HUDEP-2 (cell line): ENCODE measurements at regions not wholly inside any gene's neighbourhood (a gene's known extent, or its start where the extent isn't known, plus 50 kb on each side); places are given as distances from the start of the nearest gene placed in this dataset.

Experiments used
- DNase-seq, 76 experiments: peaks; one replicate each; lab custom pipeline; 2025; ENCODE audit not compliant: unreplicated experiment in 76 of 76; lab: John Stamatoyannopoulos, UW

GRCh38 chr2:144248350-144249034, 271.4 kb downstream of the ZEB2 start:
- DNase-seq: no peak

GRCh38 chr2:144244938-144245337, 275.0 kb downstream of the ZEB2 start:
- DNase-seq: no peak

DNA sequence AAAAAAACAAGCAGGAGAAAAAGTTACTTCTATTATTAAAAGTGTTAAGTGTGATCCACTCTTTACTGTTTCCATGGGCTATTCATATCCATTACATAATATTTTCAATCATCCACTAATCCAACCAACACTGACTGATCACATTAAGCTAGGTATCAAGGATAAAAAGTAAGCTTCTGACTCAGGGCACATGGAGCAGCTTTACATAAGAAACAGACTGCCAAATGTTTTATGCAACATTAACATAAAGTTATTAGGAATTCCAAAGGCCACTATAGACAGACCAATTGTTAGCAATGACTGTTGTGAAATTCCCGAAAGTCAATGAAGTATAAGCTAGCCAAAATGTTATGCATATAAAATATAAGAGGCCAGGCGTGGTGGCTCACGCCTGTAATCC, 277.6 kb downstream of the ZEB2 start:
- DNase-seq: no peak

DNA sequence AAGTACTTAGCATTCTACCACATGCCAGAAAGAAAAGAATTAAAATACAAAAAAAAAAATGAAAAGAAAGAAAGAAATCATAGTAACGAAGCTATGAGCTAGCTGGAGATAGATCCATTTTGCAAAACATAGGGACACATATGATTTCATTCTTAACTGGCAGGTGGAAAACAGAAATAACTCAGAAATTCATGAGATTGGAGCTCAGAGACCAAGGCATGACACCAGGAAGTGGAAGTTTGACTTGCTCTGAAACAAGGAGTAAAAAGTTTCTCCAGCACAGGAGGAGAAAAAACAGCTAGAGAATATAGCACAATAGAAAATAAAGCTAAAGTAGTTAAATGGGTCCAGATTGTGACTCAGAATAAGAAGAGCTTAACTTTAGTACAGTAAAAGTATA, 278.1 kb downstream of the ZEB2 start:
- no peak for DNase-seq

DNA sequence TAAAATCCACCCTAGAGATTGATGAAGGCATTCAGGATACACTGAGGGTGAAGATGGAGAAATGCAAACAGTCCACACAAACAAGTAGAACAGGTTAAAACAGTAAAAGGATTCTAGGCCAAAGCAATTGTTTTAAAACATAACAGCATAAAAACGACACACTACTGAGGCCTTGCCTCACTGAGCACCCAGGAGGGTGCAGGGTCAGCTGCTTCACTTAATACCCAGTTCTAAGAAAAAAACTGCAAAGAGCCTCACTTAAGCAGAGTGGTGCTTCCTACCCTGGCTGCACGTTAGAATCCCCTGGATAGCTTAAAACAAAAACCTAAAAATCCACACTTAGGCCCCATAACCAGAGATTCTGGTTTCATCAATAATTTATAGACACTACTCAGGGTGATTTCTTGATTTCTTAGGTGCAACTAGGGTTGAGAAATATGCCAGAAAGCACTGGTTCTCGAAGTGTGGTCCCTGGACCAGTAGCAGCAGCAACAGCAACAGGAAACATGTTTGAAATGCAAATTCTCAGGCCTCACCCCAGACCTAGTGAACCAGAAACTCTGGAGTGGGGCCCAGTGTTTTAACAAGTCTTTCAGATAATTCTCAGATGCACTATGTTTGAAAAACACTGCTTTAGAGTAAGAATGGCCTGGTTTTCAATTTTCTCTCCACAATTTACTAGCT, 279.1 kb downstream of the ZEB2 start:
- no peak for DNase-seq

- DNase-seq: no peak
Observed at GRCh38 chr2:144239726-144240125, 280.2 kb downstream of the ZEB2 start.

DNA sequence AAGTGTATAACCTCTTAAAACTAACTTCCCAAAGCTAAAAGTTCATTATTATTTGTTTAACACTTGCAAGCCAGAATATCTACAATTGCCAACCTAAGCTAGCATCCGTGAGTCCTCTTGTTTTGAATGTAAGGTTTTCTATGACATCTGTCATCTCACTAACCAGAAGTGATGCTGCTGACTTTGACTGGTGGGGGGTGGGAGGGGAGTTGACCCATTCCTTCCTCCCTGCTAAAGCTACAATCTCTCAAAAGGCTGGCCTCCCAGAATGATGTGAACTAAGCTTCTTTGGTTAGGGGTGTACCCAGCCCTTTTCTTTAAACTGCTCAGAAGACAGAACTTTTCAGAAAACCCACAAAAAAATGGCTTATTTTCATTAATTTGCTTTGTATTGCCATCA, 280.6 kb downstream of the ZEB2 start:
- no peak for DNase-seq

DNA sequence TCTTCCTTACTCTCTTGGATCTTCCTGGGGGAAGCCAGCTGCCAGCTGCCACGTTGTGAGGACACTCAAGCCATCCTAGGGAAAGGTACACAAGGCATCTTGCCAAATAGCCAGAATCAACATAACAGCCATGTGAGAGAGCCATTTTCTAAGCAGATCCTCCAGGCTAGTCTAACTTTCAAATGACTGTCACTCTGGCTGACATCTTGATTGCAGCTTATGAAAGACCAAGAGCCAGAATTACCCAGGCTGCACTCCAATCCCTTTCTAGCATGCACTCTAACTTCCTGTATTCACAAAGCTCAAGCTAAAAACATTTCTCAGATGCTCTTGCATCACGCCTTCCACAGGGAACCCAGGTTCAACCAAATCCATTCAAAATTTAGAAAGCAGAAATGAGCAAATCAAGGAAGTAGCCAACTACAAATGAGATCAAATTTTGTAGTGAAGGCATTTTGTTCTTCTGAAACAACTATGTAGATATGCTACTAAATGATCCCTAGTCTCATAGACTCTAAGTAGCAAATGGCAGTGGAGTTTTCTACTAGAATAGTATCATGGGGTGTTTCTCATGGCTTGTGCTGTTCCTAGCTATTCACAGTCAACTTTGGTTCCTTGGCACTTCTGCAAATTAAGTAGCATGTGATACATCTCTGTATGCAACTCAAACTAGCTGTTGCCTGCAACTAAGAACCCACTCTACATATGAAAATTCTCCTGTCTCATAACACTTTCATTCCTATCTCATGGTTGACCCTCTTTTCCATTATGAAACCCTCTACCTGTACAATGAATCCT, 281.9 kb downstream of the ZEB2 start:
- no peak for DNase-seq

- DNase-seq: no peak
Observed at GRCh38 chr2:144237108-144237507, 282.8 kb downstream of the ZEB2 start.

DNA sequence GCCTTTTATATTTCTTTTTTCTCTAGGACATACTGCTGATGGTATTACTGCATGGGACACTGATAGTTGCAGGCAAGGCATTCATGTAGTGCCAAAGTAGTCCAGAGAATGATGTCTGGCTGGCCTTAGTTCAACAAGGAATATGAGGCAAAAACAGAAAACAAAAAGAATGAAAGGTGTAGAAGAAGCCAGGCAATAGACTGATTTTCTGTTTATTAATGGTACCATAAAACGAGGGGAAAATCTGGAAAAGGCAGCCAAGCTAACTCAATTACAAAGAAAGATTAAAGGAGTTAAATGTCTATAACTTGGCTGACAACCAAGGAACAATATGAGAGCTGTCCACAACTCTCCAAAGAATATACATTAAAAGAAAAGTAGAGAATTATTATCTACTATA, 284.9 kb downstream of the ZEB2 start:
- DNase-seq: peak in 1 of 76 experiments; percentile 8

DNA sequence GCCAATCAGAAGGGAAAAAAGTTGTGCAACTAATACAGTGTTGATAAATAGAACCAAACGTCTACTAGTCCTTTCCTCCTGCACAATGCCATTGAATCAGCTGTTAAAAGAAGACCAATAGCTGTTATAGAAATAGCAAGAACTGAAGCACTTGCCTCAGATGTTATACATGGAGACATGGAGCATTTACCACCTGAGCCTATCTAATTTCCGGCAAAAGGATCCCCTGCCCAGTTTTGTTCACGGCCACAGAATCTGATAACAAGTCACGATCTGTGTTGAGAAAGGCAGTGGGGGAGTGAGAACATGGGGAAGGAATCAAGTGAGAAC, 285.4 kb downstream of the ZEB2 start:
- peak in 36 of 76 experiments; percentile 3 to 56 (median 24) for DNase-seq

GRCh38 chr2:144233733-144234541, 286.0 kb downstream of the ZEB2 start:
- no peak for DNase-seq

GRCh38 chr2:144233317-144233716, 286.6 kb downstream of the ZEB2 start:
- peak in 3 of 76 experiments; percentile 16 to 36 (median 22) for DNase-seq

- DNase-seq: peak in 41 of 76 experiments; percentile 6 to 89 (median 65)
Observed at GRCh38 chr2:144230448-144231085, 289.4 kb downstream of the ZEB2 start.

DNA sequence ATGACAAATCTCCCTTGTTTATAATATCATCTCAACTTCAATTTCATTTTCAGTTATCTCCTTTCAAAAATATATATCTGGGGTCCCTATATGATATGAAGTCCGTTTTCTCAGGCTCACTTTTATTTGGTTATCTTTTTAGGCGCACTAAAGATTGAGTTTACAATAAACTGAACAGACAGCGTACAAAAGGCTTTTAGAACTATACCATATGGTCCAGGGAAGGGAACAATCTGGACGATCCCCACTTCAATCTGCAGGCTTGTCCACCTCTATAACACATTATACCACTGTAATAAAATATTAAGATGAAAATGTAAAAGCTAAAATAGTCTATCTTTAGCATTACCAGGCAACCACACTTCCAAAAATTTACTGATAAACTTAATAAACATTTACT, 289.9 kb downstream of the ZEB2 start:
- DNase-seq: no peak

DNA sequence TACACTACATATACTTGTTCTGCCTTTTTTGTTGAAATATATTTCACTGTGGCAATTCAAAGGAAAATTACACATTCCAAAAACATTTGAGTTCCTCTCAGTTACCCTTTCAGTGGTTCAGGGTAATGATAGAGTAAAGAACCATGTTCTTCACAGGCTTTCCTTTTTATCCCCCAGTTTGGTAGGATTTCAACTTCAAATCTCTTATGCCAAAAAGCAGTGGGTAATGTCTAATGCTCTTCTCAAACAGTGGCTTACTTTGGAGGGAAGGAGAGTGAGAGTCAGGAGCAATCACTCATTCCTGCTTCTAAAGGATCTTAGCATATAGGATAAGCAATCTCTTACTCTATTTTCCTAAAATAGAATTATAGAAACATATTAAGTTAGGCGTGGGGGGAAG, 290.6 kb downstream of the ZEB2 start:
- DNase-seq: no peak

- DNase-seq: no peak
Observed at GRCh38 chr2:144227427-144228105, 292.4 kb downstream of the ZEB2 start.

- peak in 46 of 76 experiments; percentile 2 to 62 (median 24) for DNase-seq
Observed at GRCh38 chr2:144225076-144225475, 294.8 kb downstream of the ZEB2 start.

DNA sequence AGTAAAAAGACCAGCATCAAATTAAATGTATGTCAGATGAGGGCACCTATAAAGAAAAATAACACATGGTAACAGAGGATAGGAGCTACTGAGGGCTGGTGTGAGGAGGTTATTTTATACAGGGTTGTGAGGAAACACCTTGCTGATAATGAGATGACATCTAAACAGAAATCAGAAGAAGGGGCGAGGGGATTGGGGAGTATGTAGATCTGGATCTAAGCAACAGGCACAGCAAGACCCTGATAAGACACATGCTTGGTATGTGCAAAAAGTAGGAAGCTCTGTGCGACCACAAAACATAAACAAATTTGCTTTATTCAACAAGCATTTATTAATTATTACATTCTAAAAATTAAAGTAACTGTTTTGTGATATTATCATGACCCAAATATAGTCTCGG, 295.4 kb downstream of the ZEB2 start:
- DNase-seq: peak in 2 of 76 experiments; percentile 33 to 45

DNA sequence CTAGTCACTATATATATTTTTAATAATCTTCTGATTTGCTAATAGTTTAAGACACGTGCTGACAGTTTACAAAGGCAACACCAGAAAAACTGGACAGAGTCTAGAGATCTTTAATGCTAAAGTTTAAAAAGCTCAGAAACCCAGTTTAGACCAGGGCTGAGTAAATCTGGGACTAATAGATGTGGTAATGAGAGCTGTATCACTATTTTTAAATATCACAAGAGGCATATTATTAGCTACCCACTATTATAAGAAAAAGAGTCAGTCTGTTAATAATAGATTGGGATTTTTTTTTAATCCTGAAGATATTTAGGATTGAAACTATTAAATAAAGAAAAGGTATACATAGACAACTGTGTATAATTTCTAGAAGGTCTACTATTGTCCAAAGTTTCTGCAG, 299.9 kb downstream of the ZEB2 start:
- no peak for DNase-seq
